ENCODE measurements at regions not wholly inside any gene's neighbourhood (a gene's known extent, or its start where the extent isn't known, plus 50 kb on each side); places are given as distances from the start of the nearest gene placed in this dataset.

DNA sequence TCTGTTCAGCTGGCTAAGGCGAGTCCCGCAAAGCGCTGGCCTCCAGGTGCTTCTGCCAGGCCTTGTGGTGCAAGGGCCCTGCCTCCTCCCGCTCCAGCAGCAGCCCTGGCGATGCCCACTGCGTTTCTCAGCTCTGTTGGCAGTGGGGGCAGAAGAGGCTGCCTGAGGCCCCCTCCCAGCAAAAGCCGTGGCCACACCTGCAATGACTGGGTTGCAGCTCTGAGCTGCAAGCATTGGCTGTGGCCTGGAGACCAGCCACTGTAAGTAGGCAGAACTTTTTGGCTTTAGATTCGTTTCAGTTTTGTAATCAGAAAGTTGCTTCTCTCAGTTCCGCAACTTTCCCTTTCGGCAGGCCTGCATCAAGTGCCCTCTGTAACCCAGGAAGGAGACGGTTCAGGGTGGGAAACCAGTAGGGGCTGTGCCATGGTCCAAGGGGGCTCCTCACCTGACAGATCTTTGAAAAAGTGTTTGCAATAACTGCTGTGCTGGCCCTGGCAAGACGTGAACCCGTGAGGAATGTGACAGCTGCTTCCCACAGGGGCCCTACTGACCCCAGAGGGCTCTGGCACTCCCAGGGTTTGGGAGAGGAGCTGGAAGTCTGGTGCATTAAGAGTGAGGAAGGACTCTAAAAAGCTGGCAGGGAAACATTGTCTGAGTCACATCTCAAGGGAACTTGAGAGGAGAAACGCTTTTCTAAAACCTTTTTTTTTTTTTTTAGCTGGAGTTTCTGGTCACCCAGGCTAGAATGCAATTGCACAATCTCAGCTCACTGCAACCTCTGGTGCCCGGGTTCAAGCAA is 54.5 kb upstream of the MAX start:
- TF ChIP-seq EZH2phosphoT487 (IDR thresholded peaks at IDR 0.05; ENCODE audit: insufficient read depth, low read depth), result no peak
- no peak for TF ChIP-seq EZH2 (IDR thresholded peaks at IDR 0.05; ENCODE audit: insufficient read depth, poor library complexity, severe bottlenecking)
